Large intestine (tissue), 3 donors: ENCODE measurements at regions not wholly inside any gene's neighbourhood (a gene's known extent, or its start where the extent isn't known, plus 50 kb on each side); places are given as distances from the start of the nearest gene placed in this dataset.

ENCODE experiments used
- DNase-seq, 2 donors: peaks; one replicate each; pipeline versions ENCODE4 v3.0.0 to v3.0.0-alpha.2; 2013
- H3K27ac ChIP-seq: one replicate; pipeline ENCODE4 v1.5.1; 2013; ENCODE audit warnings: low read length
- H3K27me3 ChIP-seq: 2 replicates; pipeline ENCODE4 v1.6.1; 2013; ENCODE audit warnings: low read length; ENCODE audit not compliant: control insufficient read depth, insufficient read depth
- H3K36me3 ChIP-seq: 2 replicates; pipeline ENCODE4 v1.6.1; 2013; ENCODE audit warnings: low read length; ENCODE audit not compliant: control insufficient read depth, insufficient read depth
- H3K4me1 ChIP-seq: one replicate; pipeline ENCODE4 v1.6.1; 2013; ENCODE audit warnings: low read length; ENCODE audit not compliant: control insufficient read depth, insufficient read depth
- H3K4me3 ChIP-seq: one replicate; pipeline ENCODE4 v1.5.1; 2013; ENCODE audit warnings: low read length
- H3K9me3 ChIP-seq: one replicate; pipeline ENCODE4 v1.6.1; 2013; ENCODE audit warnings: mild to moderate bottlenecking, low read depth, low read length, moderate library complexity; ENCODE audit not compliant: control insufficient read depth
- WGBS: methylation state at CpG from one replicate; pipeline ENCODE4 v1.1.5; 2013; ENCODE audit warnings: low lambda C conversion rate; ENCODE audit not compliant: insufficient coverage; 5-methylcytosine and 5-hydroxymethylcytosine counted together

GRCh38 chr3:163916596-163917560, 1161.4 kb downstream of the SI start:
- Histone ChIP-seq H3K27me3 (no peaks in the 10 kb centered on the region), H3K27ac (no peak overlapping the region), H3K36me3 (no peaks in the 10 kb centered on the region), H3K9me3 (no peaks in the 10 kb centered on the region), H3K4me3 (no peak overlapping the region), H3K4me1 (no peaks in the 10 kb centered on the region)
- WGBS, result no CpG with 5 or more reads among the region's 4 CpGs
- DNase-seq, result no peak

- no peaks in the 10 kb centered on the region for H3K27me3 ChIP-seq
- no peaks in the 10 kb centered on the region for H3K9me3 ChIP-seq
- no peaks in the 10 kb centered on the region for H3K36me3 ChIP-seq
- H3K4me1 ChIP-seq, result no peaks in the 10 kb centered on the region
- no peak for DNase-seq
- WGBS, result 83% methylated on average over 2 of the region's 2 CpGs
- H3K4me3 ChIP-seq, result no peak overlapping the region
- H3K27ac ChIP-seq, result no peak overlapping the region
Observed at GRCh38 chr3:163915280-163915679, 1163.0 kb downstream of the SI start.

DNA sequence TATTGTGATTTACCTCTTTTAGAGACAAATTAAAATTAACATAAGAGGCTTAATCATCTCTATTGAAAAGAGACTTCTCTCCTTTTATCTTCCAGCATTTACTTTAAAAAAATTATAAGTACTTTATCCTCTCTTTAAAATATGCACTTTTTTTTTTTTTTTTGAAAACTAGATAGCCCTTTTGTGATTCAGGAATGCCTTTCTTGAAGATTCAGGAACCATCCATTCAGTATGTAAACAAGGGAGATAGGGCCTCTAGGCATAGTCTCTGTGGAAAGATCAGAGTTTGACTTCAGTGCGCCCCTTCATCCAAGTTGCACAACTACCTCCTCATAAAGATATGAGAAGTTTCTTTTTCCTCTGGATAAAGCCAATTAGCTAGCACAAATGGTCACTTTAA, 1163.7 kb downstream of the SI start:
- no peaks in the 10 kb centered on the region for H3K27me3 ChIP-seq
- no peak overlapping the region for H3K27ac ChIP-seq
- H3K4me1 ChIP-seq, result no peaks in the 10 kb centered on the region
- peak in 1 of 2 donors; percentile 26 for DNase-seq
- no peaks in the 10 kb centered on the region for H3K9me3 ChIP-seq
- no peak overlapping the region for H3K4me3 ChIP-seq
- no peaks in the 10 kb centered on the region for H3K36me3 ChIP-seq
- WGBS, result no CpG with 5 or more reads among the region's 1 CpG

DNA sequence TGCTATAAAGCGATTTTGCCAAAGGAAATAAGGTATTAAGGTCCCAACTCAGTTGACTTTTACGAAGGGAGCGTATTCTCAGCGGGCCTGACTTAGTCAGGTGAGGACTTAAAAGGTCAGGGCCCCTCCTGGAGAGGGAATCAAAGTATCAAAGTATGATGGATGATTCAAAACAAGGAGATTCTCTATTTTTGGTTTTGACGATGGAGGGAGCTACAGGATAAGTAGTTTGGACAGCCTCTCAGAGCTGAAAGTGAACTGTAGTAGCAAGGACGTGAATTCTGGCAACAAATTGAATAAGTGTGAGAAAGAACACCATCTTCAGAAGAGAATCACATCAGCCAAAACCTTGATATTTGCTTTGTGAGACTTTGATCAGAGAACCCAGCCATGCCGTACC, 1186.5 kb downstream of the SI start:
- Histone ChIP-seq H3K27ac (no peak overlapping the region), H3K4me1 (no peaks in the 10 kb centered on the region), H3K27me3 (no peaks in the 10 kb centered on the region), H3K9me3 (no peaks in the 10 kb centered on the region), H3K4me3 (no peak overlapping the region), H3K36me3 (no peaks in the 10 kb centered on the region)
- WGBS, result 100% methylated on average over 2 of the region's 7 CpGs
- DNase-seq, result no peak

DNA sequence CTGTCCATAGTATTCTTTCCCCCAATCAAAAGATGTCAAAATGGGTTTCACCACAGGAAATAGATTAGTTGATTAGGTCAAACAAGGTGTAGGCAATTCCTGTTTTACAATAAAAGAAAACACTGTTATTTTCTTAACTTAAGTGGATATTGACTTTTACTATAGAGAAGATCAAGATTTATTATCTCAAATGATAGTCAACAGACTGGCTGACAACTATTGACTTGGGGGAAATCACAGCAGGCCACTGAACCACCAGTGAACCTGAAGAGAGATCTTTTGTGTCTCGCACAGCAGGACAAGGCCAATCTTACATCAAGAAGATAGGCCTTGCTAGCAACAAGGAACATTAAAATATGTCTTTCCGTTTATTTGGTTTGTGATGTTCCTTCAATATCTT, 1187.6 kb downstream of the SI start:
- Histone ChIP-seq H3K27me3 (no peaks in the 10 kb centered on the region), H3K27ac (no peak overlapping the region), H3K9me3 (no peaks in the 10 kb centered on the region), H3K4me3 (no peak overlapping the region), H3K36me3 (no peaks in the 10 kb centered on the region), H3K4me1 (no peaks in the 10 kb centered on the region)
- 100% methylated on average over 1 of the region's 2 CpGs for WGBS
- no peak for DNase-seq

- no peak overlapping the region for H3K4me3 ChIP-seq
- no peak for DNase-seq
- no peaks in the 10 kb centered on the region for H3K27me3 ChIP-seq
- no CpG with 5 or more reads among the region's 4 CpGs for WGBS
- no peak overlapping the region for H3K27ac ChIP-seq
- no peaks in the 10 kb centered on the region for H3K4me1 ChIP-seq
- H3K36me3 ChIP-seq, result no peaks in the 10 kb centered on the region
- H3K9me3 ChIP-seq, result no peaks in the 10 kb centered on the region
Observed at GRCh38 chr3:163879172-163879571, 1199.1 kb downstream of the SI start.

- WGBS, result 100% methylated on average over 1 of the region's 4 CpGs
Observed at GRCh38 chr3:163878396-163878795, 1199.9 kb downstream of the SI start.

GRCh38 chr3:163877805-163878204, 1200.5 kb downstream of the SI start:
- Histone ChIP-seq H3K9me3 (no peaks in the 10 kb centered on the region), H3K27me3 (no peaks in the 10 kb centered on the region), H3K4me1 (no peaks in the 10 kb centered on the region), H3K27ac (no peak overlapping the region), H3K36me3 (no peaks in the 10 kb centered on the region), H3K4me3 (no peak overlapping the region)
- DNase-seq, result no peak
- WGBS, result no CpG with 5 or more reads among the region's 2 CpGs

More at GRCh38 chr3:163878396-163878795, 1199.9 kb downstream of the SI start:
- no peak for DNase-seq
- H3K27ac ChIP-seq, result no peak overlapping the region
- no peaks in the 10 kb centered on the region for H3K27me3 ChIP-seq
- no peak overlapping the region for H3K4me3 ChIP-seq
- H3K36me3 ChIP-seq, result no peaks in the 10 kb centered on the region
- no peaks in the 10 kb centered on the region for H3K9me3 ChIP-seq
- H3K4me1 ChIP-seq, result no peaks in the 10 kb centered on the region

GRCh38 chr3:163863146-163863545, 1215.2 kb downstream of the SI start:
- Histone ChIP-seq H3K9me3 (no peaks in the 10 kb centered on the region), H3K4me1 (no peaks in the 10 kb centered on the region), H3K4me3 (no peak overlapping the region), H3K27ac (no peak overlapping the region), H3K27me3 (no peaks in the 10 kb centered on the region), H3K36me3 (no peaks in the 10 kb centered on the region)
- DNase-seq, result no peak

- H3K4me3 ChIP-seq, result no peak overlapping the region
- H3K27ac ChIP-seq, result no peak overlapping the region
- no peak for DNase-seq
- no peaks in the 10 kb centered on the region for H3K27me3 ChIP-seq
- no peaks in the 10 kb centered on the region for H3K4me1 ChIP-seq
- WGBS, result 17% methylated on average over 1 of the region's 2 CpGs
- no peaks in the 10 kb centered on the region for H3K9me3 ChIP-seq
- no peaks in the 10 kb centered on the region for H3K36me3 ChIP-seq
Observed at GRCh38 chr3:163852233-163852632, 1226.1 kb downstream of the SI start.

DNA sequence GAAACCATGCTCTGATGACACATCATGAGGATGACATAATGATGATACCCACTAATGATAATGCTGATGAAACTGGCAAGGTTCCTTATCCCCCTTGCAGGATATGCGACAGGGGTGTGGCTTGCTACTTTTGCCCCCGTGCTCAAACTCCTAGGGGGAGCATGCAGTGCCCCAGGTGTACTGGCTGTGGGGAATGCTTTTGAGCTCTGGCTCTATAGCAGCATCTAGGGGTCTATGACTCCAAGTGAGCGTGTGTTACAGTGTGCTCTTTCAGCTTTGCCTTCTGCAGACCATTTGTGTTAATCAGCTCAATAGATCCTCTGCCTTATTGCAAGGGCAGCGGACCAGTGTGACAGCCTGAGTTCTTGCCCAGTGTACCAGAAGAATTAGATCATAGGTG, 1239.5 kb downstream of the SI start:
- Histone ChIP-seq H3K27ac (no peak overlapping the region), H3K9me3 (no peaks in the 10 kb centered on the region), H3K27me3 (no peaks in the 10 kb centered on the region), H3K4me3 (no peak overlapping the region), H3K4me1 (no peaks in the 10 kb centered on the region), H3K36me3 (no peaks in the 10 kb centered on the region)
- WGBS, result no CpG with 5 or more reads among the region's 4 CpGs
- no peak for DNase-seq
